PC-9 (cell line): ENCODE measurements at regions not wholly inside any gene's neighbourhood (a gene's known extent, or its start where the extent isn't known, plus 50 kb on each side); places are given as distances from the start of the nearest gene placed in this dataset.

Experiments
- BruUV-seq: library from RNA; stranded (reverse); fragments of 400-500 nt; replicated peaks from 2 replicates; lab custom pipeline; 2021; lab: Mats Ljungman, UMichigan
- CTCF ChIA-PET: fragments of 300-600 bp; sonication (Branson Sonifier 250); formaldehyde crosslinking; loops from one replicate; lab custom pipeline; 2022; ENCODE audit warnings: antibody characterized with exemption; lab: Charles Lee
- POLR2A ChIA-PET: fragments of 300-600 bp; sonication (Branson Sonifier 250); formaldehyde crosslinking; loops from one replicate; lab custom pipeline; 2022; ENCODE audit warnings: antibody characterized with exemption; ENCODE audit not compliant: unreplicated experiment; lab: Charles Lee
- DNase-seq, 2 experiments: peaks; one replicate each; pipeline versions ENCODE4 v3.0.0 to v3.0.0-alpha.2; 2015 to 2022; ENCODE audit warnings: mixed read lengths in 1 of 2
- H2AFZ ChIP-seq: fragments of 200-600 bp; sonication (generic); 2 replicates; pipeline ENCODE4 v1.8.1; 2017; ENCODE audit warnings: antibody characterized with exemption
- H3F3A ChIP-seq: fragments of 200-600 bp; sonication (generic); 2 replicates; pipeline ENCODE4 v1.8.1; 2017; ENCODE audit warnings: antibody characterized with exemption, mild to moderate bottlenecking, low read depth; ENCODE audit not compliant: insufficient read depth
- H3K27ac ChIP-seq: fragments of 200-600 bp; sonication (generic); 2 replicates; pipeline ENCODE4 v1.6.1; 2016; ENCODE audit warnings: mixed run types
- H3K27me3 ChIP-seq: fragments of 200-600 bp; sonication (generic); 2 replicates; pipeline ENCODE4 v1.6.1; 2016; ENCODE audit warnings: low read depth, mixed run types; ENCODE audit not compliant: insufficient read depth
- H3K36me3 ChIP-seq: fragments of 200-600 bp; sonication (generic); 2 replicates; pipeline ENCODE4 v1.6.1; 2016; ENCODE audit warnings: low read depth, mixed run types
- H3K4me1 ChIP-seq: fragments of 200-600 bp; sonication (generic); replicated peaks from 2 replicates; pipeline ENCODE4 v1.6.1; 2016; ENCODE audit warnings: mixed run types; ENCODE audit not compliant: insufficient read depth
- H3K4me2 ChIP-seq: fragments of 200-600 bp; sonication (generic); 2 replicates; pipeline ENCODE4 v1.6.1; 2017; ENCODE audit warnings: mixed run types
- H3K4me3 ChIP-seq: fragments of 200-600 bp; sonication (generic); 2 replicates; pipeline ENCODE4 v1.6.1; 2016; ENCODE audit warnings: mixed run types
- H3K79me2 ChIP-seq: fragments of 200-600 bp; sonication (generic); 2 replicates; pipeline ENCODE4 v1.6.1; 2017; ENCODE audit warnings: low read depth, mixed run types
- H3K9me2 ChIP-seq: fragments of 200-600 bp; sonication (generic); 2 replicates; pipeline ENCODE4 v1.8.1; 2017; ENCODE audit warnings: mild to moderate bottlenecking; ENCODE audit not compliant: insufficient read depth
- H3K9me3 ChIP-seq: fragments of 200-600 bp; sonication (generic); 2 replicates; pipeline ENCODE4 v1.8.1; 2016; ENCODE audit warnings: low read depth; ENCODE audit not compliant: insufficient read depth
- H4K20me1 ChIP-seq: fragments of 200-600 bp; sonication (generic); 2 replicates; pipeline ENCODE4 v1.8.1; 2017; ENCODE audit not compliant: insufficient read depth
- CTCF ChIP-seq: fragments of 200-600 bp; sonication (generic); conservative IDR thresholded peaks from 2 replicates; pipeline ENCODE4 v1.6.1; 2017; ENCODE audit warnings: mixed run types, antibody characterized with exemption, mild to moderate bottlenecking, moderate library complexity
- EZH2 ChIP-seq: fragments of 200-600 bp; sonication (generic); IDR thresholded peaks from 2 replicates; pipeline ENCODE4 v1.8.0; 2017; ENCODE audit warnings: antibody characterized with exemption, low read depth
- intact Hi-C: fragments of 100-400 bp; cut with micrococcal nuclease; formaldehyde crosslinking; loops from one replicate; pipeline ENCODE4 v1.10.0; 2022; ENCODE audit not compliant: unreplicated experiment

GRCh38 chr5:63170486-63170885 lies 591.9 kb downstream of the LRRC70 start:
- intact Hi-C loops = no loop called here
- Histone ChIP-seq H3K27me3 (no peaks in the 10 kb centered on the region), H3K4me2 (no peak overlapping the region), H3K27ac (no peak overlapping the region), H4K20me1 (no peaks in the 10 kb centered on the region), H3K79me2 (no peaks in the 10 kb centered on the region), H3F3A (no peaks in the 10 kb centered on the region), H3K9me3 (no peaks in the 10 kb centered on the region), H3K9me2 (no peaks in the 10 kb centered on the region; the same call in 1 of the 2 replicates), H3K36me3 (no peaks in the 10 kb centered on the region), H3K4me3 (no peak overlapping the region), H2AFZ (no peak overlapping the region), H3K4me1 (no peaks in the 10 kb centered on the region)
- ChIA-PET POLR2A (no interaction called here), CTCF (no interaction called here)
- DNase-seq = no peak
- BruUV-seq = no TSS peak
- TF ChIP-seq CTCF (no peak), EZH2 (no peak)

GRCh38 chr5:63164838-63165535 lies 586.4 kb downstream of the LRRC70 start:
- CTCF ChIA-PET = no interaction called here
- BruUV-seq = no TSS peak

DNA sequence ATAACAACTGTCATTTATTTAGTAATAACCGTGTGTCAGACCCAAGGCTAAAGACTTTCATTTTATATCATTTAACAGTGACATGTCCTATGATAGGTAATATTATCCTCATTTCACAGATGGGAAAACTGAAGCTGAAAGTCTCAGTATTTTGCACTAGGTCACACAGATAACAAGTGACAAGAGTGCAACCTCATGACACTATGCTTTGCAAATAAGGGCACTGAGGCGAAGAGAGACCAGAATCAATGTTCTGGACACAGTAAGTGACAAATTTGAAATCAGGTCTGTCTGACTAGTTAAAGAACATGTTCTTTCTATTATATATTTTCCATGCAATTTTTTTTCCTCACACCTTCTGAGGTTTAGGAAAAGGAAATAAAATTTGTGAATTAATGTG lies 585.7 kb downstream of the LRRC70 start:
- no peak overlapping the region for H3K4me2 ChIP-seq
- H3K9me3 ChIP-seq = no peaks in the 10 kb centered on the region
- POLR2A ChIA-PET = no interaction called here
- intact Hi-C loops = no loop called here
- no peaks in the 10 kb centered on the region for H3K27me3 ChIP-seq
- no peaks in the 10 kb centered on the region for H4K20me1 ChIP-seq
- CTCF ChIA-PET = no interaction called here
- H3K4me1 ChIP-seq = no peaks in the 10 kb centered on the region
- H3K4me3 ChIP-seq = no peak overlapping the region
- no peaks in the 10 kb centered on the region for H3K79me2 ChIP-seq
- H2AFZ ChIP-seq = no peak overlapping the region
- no TSS peak for BruUV-seq
- no peak for TF ChIP-seq CTCF
- TF ChIP-seq EZH2 = no peak
- no peak for DNase-seq
- no peak overlapping the region for H3K27ac ChIP-seq
- no peaks in the 10 kb centered on the region for H3F3A ChIP-seq
- H3K9me2 ChIP-seq = no peaks in the 10 kb centered on the region
- no peaks in the 10 kb centered on the region for H3K36me3 ChIP-seq

More at GRCh38 chr5:63164838-63165535, 586.4 kb downstream of the LRRC70 start:
- Histone ChIP-seq H4K20me1 (no peaks in the 10 kb centered on the region), H3K4me3 (no peak overlapping the region), H3K9me3 (no peaks in the 10 kb centered on the region), H3K9me2 (no peaks in the 10 kb centered on the region), H3K4me2 (no peak overlapping the region), H3F3A (no peaks in the 10 kb centered on the region), H2AFZ (no peak overlapping the region), H3K36me3 (no peaks in the 10 kb centered on the region), H3K79me2 (no peaks in the 10 kb centered on the region), H3K27me3 (no peaks in the 10 kb centered on the region), H3K4me1 (no peaks in the 10 kb centered on the region), H3K27ac (no peak overlapping the region)
- POLR2A ChIA-PET = no interaction called here
- intact Hi-C loops = no loop called here
- DNase-seq = no peak
- no peak for TF ChIP-seq EZH2

- Histone ChIP-seq H3F3A (no peaks in the 10 kb centered on the region), H3K27ac (no peak overlapping the region), H2AFZ (no peak overlapping the region), H3K9me2 (no peaks in the 10 kb centered on the region), H3K27me3 (no peaks in the 10 kb centered on the region), H3K4me3 (no peak overlapping the region), H4K20me1 (no peaks in the 10 kb centered on the region), H3K36me3 (no peaks in the 10 kb centered on the region), H3K4me2 (no peak overlapping the region), H3K9me3 (no peaks in the 10 kb centered on the region), H3K79me2 (no peaks in the 10 kb centered on the region), H3K4me1 (no peaks in the 10 kb centered on the region)
- no peak for DNase-seq
- TF ChIP-seq CTCF (no peak), EZH2 (no peak)
- ChIA-PET CTCF (no interaction called here), POLR2A (no interaction called here)
- BruUV-seq = no TSS peak
- intact Hi-C loops = no loop called here
Measured at GRCh38 chr5:63155310-63155631, 576.7 kb downstream of the LRRC70 start.
